Kidney (tissue), 13 donors: ENCODE measurements at regions not wholly inside any gene's neighbourhood (a gene's known extent, or its start where the extent isn't known, plus 50 kb on each side); places are given as distances from the start of the nearest gene placed in this dataset.

Experiments used
- DNase-seq, 5 donors: peaks; one replicate each; pipeline ENCODE4 v3.0.0-alpha.2; 2013 to 2020
- FAIRE-seq: peaks from 2 replicates; lab custom pipeline; 2012; peaks lifted over from hg19 to GRCh38; lab: Jason Lieb, UNC
- H3K27ac ChIP-seq, 2 donors: one replicate each; pipeline ENCODE4 v1.7.0; 2013; ENCODE audit warnings: low read depth in 2 of 2, low read length in 2 of 2, inconsistent platforms in 1 of 2
- H3K27me3 ChIP-seq: one replicate; pipeline ENCODE4 v1.7.1; 2013; ENCODE audit warnings: low read length, inconsistent platforms; ENCODE audit not compliant: control insufficient read depth, insufficient read depth
- H3K36me3 ChIP-seq, 3 donors: one replicate each; pipeline versions ENCODE4 v1.7.0 to v1.7.1; 2013; ENCODE audit warnings: low read length in 3 of 3, control low read depth in 1 of 3, inconsistent platforms in 1 of 3; ENCODE audit not compliant: insufficient read depth in 3 of 3, control insufficient read depth in 2 of 3
- H3K4me1 ChIP-seq, 3 donors: one replicate each; pipeline versions ENCODE4 v1.7.0 to v1.7.1; 2013; ENCODE audit warnings: low read length in 3 of 3, inconsistent platforms in 1 of 3, low read depth in 1 of 3; ENCODE audit not compliant: control insufficient read depth in 2 of 3, insufficient read depth in 2 of 3
- H3K4me3 ChIP-seq, 3 donors: one replicate each; pipeline versions ENCODE4 v1.7.0 to v1.8.1; 2013; ENCODE audit warnings: low read length in 3 of 3, control low read depth in 1 of 3, inconsistent platforms in 1 of 3
- H3K9ac ChIP-seq, 3 donors: one replicate each; pipeline versions ENCODE4 v1.7.0 to v1.7.1; 2013; ENCODE audit warnings: low read length in 3 of 3, control low read depth in 1 of 3, inconsistent platforms in 1 of 3
- H3K9me3 ChIP-seq, 3 donors: one replicate each; pipeline versions ENCODE4 v1.7.0 to v1.7.1; 2013; ENCODE audit warnings: low read length in 3 of 3, control low read depth in 1 of 3, inconsistent platforms in 1 of 3; ENCODE audit not compliant: control insufficient read depth in 2 of 3, insufficient read depth in 1 of 3
- CTCF ChIP-seq: IDR thresholded peaks from 3 replicates; pipeline ENCODE4 v1.5.1; 2012; ENCODE audit warnings: mild to moderate bottlenecking, moderate library complexity, borderline replicate concordance; ENCODE audit not compliant: insufficient read depth; ENCODE audit errors: extremely low read depth
- intact Hi-C: fragments of 100-400 bp; cut with DNase I; formaldehyde crosslinking; loops from one replicate; pipeline ENCODE4 v1.11.1; 2022
- donor health status: control.
- donor health status: control.
- donor health status: control.
- donor health status: control.
- donor health status: control.
- donor health status: DM: yes; HTN: yes; CAD: no.
- donor health status: Normal renal cell carcinoma (clear cell type).

DNA sequence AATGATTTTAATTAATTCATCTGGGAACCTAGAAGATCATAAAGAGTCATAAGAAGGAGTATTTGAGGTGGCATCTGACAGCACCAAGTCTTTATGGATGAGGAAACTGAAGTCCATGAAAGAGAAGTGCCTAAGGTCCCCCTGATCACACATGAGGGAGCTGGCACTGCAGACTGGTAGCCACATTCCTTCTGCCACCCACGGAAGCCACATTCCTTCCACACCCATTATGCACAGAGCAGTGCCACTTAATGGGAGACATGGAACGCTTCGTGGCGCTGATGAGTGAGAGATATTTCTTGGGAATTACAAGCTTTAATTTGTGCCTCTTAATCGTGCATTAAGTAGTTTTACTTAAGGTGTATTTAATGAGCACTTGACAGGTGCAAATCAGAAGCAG, 139.3 kb upstream of the NTF3 start:
- intact Hi-C loops: no loop called here
- no peak for TF ChIP-seq CTCF
- no peak overlapping the region for H3K27ac ChIP-seq
- no peaks in the 10 kb centered on the region for H3K36me3 ChIP-seq
- DNase-seq (no peak), FAIRE-seq (no peak)
- H3K4me3 ChIP-seq: no peak overlapping the region
- H3K4me1 ChIP-seq: no peaks in the 10 kb centered on the region
- H3K9me3 ChIP-seq: no peaks in the 10 kb centered on the region
- no peaks in the 10 kb centered on the region for H3K27me3 ChIP-seq
- no peak overlapping the region for H3K9ac ChIP-seq

DNA sequence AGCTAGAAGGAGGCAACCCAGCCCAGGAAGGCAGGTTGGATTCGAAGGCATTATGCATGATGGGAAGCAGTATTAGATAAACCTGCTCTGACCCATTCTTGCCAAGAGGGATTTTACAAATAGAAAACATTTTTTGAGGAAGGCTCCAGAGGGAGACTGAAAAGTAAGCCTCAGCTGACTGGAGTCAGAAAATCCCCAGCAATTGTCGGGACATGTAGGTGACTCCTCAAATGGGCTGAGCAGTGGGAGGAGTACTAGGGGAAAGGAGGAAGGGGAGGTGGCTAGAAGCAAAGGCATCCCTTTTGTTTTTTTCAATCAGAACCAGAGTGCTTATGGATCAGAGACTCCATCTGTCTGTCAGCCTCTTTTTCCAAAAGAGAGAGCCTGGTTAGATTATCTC, 138.1 kb upstream of the NTF3 start:
- Histone ChIP-seq H3K4me3 (no peak overlapping the region), H3K27me3 (no peaks in the 10 kb centered on the region), H3K4me1 (no peaks in the 10 kb centered on the region), H3K27ac (no peak overlapping the region), H3K9me3 (no peaks in the 10 kb centered on the region), H3K9ac (no peak overlapping the region), H3K36me3 (no peaks in the 10 kb centered on the region)
- intact Hi-C loops: no loop called here
- no peak for FAIRE-seq
- no peak for TF ChIP-seq CTCF
- DNase-seq: no peak

GRCh38 chr12:5294274-5295070, 137.4 kb upstream of the NTF3 start:
- TF ChIP-seq CTCF: no peak
- no peaks in the 10 kb centered on the region for H3K4me1 ChIP-seq
- H3K9me3 ChIP-seq: no peaks in the 10 kb centered on the region
- H3K27ac ChIP-seq: no peak overlapping the region
- H3K9ac ChIP-seq: no peak overlapping the region
- intact Hi-C loops: no loop called here
- FAIRE-seq: no peak
- DNase-seq: no peak
- H3K36me3 ChIP-seq: no peaks in the 10 kb centered on the region
- no peaks in the 10 kb centered on the region for H3K27me3 ChIP-seq
- H3K4me3 ChIP-seq: no peak overlapping the region
